HG03196 (cell line): ENCODE measurements at regions not wholly inside any gene's neighbourhood (a gene's known extent, or its start where the extent isn't known, plus 50 kb on each side); places are given as distances from the start of the nearest gene placed in this dataset.

Experiments
- ATAC-seq: cut with Tn5 transposase; IDR thresholded peaks from one replicate; pipeline ENCODE4 v1.9.1; 2021; ENCODE audit not compliant: unreplicated experiment

DNA sequence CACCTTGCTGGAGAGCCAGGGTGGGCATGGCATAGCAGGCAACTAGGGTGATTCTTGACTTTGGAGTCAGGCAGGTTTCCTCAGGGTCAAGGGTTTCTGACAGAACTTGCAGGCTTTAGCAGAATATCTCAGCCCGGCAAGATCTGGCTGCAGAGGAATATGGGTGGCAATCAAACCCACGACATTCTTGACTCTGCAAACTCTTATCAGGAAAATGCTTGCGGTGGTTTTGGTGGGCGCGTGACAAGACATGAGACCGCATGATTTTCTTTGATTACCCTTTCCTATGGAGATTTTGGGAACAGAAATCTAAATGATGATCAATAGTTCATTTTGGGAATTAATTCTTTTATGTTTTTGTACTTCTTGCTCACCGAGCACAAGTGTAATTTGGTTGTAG is 449.5 kb downstream of the VRK1 start:
- ATAC-seq, result no peak

DNA sequence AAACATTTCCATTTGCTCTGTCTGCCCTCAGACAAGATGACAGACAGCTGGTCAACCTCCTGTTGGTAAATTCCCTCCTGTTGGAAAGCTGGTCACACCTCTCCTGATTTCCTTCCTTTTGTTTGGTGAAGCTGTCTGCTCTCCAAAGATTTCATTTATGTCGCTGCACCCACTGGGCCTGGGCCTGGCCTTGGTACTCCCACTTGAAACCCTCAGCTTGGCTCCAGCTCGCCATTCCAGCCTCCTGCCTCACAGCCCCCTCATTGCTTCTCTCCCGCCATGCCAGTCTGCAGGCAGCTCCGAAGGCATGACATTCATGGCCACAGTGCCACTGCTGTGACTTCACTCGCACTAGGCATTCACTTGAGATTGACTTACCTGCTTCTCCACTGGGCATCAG is 451.8 kb downstream of the VRK1 start:
- ATAC-seq, result no peak

DNA sequence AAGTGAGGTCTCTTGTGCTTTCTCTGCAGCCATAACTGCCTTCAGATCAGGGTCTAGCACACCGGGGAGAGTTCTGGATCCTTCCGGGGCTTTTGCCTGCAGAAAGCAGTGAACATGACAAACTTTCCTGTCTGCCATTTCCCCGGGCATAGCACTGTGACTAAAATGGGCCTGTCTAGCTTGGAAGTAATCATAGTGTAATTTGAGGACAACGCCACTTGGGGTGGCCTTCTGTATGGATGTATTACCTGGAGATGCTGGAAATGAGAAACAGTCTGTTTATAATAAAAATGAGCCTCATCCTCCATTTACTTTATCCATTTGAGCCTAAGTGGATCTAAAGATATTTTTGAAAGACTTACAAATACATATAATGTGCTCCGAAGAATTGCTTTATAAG is 453.7 kb downstream of the VRK1 start:
- ATAC-seq, result no peak

DNA sequence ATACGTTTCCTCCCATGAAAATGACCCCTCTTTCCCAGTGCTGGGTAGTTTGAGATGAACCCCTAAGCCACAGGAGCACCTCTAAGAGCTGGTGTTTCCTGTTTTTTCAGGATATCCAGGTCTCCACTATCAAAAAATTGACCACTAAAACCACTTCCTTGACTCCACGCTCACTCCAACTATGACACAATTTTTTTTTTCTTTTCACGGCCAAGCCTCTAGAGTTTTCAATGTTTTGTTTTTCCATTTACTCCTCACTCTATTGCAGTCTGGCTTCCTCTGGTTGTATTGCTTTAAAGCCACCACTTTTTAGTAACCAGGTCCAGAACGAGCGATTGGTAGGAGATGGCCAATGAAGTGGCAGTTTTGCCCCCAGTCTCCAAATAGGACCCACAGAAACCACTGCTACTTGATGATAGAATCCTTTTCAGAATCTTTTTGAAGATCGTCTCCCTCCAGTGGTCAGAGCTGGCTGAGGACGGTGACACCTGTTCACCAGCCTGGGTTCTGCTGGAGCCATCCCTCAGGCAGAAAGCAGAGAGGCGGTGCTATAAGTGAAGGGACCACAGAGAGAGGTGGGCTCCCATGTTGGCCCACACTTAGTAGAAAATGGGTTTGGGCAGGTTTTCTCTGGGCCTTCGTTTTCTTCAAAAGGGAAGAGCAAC is 454.4 kb downstream of the VRK1 start:
- ATAC-seq, result no peak

DNA sequence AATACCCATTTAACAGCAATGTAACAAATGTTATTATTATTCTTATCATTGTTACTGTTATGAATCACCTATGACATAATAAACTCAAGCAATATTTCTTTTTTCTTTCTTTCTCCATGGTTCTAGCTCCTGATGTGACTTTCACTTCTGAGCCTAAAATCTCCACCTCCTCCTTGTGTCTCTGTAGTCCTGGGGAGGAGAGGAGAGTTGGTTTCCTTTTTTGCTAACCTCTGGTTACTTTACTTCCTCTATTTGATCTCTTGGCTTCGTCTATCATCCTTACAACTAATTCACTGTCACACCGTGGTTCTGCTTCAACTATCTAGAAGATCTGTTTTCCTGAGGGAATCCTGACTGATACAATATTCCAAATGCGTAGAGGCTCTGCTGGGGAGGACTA is 456.6 kb downstream of the VRK1 start:
- no peak for ATAC-seq

DNA sequence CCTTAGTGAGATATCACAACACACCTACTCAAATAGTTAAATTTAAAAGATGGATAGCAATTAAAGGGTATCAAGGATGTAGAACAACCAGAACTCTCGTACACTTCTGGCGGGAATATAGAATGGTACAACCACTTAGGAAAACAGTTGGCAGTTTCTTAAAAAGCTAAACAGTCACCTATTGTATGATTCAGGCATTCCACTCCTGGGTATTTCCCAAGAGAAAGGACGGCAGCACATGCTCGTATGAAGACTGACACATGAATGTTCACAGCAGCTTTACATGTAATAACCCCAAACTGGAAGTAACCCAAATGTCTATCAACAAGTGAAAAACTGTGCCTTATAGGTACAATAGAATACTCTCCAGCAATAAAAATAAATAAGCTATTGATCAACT is 465.2 kb downstream of the VRK1 start:
- ATAC-seq, result no peak

DNA sequence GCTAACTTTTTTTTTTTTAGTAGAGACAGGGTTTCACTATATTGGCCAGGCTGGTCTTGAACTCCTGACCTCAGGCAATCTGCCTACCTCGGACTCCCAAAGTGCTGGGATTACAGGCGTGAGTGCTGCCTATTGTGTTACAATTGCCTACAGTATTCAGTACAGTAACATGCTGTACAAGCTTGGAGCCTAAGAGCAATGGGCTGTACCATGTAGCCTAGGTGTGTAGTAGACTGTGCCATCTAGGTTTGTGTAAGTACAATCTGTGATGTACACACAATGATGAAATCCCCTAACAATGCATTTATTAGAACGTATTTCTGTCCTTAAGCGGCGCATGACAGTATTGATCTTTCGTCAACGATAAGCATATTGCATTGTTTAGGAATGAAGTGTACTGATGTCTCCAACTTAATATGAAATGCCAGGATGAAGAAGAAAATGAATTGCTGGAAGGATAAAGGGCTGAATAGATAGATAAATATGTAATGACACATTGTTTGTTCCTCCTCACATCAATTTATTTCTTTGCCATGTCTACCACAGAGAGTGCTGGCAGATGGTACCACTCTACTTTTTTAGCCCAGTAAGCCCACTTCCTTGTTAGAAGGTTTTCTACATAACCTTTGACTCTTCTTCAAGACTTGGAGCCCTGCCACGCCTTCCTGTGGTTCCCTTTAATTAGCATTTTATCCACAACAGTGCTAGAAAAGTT is 467.5 kb downstream of the VRK1 start:
- no peak for ATAC-seq

DNA sequence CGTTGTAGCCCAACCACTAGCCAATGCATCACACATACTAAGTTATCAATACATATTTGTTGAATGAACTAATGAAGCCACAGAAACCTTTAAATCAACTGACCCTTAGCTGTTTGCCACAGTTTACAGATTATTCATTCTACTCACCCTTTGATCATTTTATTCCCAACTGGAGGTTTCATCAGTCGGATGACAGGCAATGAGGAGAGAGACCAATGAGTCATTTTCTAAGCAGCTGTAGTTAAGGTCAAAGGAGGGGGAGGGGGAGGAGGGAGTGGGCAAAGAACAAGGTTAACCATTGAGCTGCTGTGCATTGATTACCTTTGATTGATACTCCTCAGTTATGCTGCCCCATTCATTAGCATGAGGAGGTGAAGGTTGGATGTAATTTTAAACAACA is 469.5 kb downstream of the VRK1 start:
- no peak for ATAC-seq

DNA sequence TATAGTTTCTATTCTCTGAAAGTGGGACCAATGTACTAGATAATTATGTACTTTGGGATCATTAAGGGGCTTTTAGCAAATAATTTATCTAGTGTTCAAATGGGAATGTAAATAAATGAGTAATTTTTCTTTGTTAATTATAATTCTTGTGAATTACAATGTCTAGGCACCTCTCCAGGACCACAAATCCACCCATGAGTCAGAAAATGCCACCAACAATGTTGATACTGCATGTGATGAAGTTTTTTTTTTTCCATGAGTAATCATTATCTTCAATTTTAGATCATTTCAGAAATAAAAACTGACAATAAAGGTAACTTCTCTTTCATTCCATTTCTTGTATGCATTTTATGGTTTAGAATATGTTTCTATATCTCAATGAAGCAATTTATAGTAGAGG is 470.3 kb downstream of the VRK1 start:
- no peak for ATAC-seq

DNA sequence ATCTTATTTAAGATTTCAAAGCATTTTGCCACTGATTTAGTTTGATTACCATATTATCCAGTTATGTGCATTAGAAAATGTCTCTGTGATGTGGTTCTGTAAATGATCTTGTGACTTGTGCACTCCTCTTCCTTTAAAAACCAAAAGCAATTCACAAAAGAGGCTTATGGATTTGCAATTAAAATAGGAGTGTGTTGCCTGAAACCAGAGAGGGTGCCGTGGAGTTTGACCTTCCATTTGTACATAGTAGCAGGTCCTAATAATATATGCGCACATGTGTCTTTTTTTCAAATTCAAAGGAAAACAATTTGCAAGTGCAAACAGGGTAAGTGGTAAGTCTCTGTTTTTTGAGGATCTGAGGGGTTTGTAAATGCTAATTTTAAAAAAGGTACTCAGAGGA is 470.9 kb downstream of the VRK1 start:
- no peak for ATAC-seq

DNA sequence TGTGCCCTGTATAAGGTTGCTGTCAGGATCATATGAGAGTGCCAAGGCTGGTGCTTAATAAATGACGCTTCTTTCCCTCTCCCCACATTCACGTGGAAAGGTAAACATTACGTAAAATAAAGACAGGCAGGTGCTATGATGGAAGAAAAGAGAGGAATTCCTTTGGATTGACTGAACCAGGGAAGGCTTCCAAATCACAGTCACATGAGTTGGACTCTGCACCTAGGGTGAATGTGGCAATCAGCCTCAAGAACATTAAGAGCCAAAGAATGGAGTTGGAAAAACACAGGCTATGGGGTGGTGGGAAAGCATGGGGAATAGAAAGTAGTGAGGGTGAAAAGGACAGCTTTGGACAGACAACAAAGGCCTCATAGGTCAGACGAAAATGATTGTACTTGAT is 473.1 kb downstream of the VRK1 start:
- ATAC-seq, result no peak

DNA sequence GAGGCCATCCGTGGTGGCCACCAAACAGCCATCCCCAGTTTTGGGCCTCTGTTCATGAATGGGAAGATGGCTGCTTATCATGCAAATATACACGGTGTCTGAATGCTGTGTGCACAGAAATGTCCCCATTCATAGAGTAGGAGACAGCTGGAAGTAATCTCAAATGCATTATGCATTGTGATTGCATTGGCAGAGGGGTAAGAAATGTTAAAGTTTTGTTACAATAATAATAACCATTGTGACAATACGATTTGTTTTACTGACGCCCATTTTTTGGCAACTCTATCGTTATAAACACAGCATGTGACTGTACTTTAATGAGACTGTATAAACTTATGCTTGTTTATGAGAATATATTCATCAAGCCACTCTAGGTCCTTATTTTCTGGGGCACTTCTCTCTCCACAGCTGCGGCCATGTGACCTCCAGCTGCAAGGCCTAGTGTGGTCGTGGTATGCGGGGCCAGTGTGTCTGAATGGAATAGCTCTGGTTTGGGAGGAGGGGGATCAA is 474.3 kb downstream of the VRK1 start:
- ATAC-seq, result no peak

DNA sequence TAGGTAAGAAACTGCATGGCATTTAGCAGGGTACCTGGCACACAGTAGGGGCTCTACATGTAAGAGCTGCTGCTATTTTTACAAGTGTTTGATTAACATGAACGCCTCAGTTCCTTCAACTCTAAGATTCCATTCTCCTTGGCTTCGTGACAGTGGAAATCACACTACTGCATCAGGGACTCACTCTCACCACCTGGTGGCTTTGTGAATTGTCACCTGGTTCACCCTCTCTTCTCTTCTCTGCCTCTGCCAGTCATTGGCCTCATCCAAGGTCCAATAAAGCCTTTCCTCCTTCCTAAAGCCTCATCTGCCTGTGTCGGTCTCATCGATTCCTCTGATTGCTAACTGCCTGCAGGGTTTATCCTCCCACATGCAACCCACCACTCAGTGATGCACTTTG is 476.4 kb downstream of the VRK1 start:
- ATAC-seq, result no peak

DNA sequence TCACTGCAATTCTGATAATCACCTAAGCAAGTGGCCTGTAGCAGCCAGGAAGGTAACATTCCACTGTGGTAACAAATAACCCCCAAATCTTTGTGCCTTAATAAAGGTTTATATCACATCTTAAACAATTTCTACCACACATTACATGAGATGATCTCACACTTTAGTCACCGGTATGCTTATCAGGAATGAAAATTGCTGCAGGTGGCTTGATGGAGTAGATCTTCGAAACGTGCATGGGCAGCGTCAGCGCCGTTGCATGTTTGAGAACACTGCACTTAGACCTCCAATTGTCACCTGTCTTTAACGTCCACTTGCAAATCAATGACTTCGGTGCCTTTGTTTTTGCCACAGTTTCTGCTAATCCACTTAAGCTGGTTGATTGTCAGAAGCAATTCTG is 477.4 kb downstream of the VRK1 start:
- no peak for ATAC-seq

DNA sequence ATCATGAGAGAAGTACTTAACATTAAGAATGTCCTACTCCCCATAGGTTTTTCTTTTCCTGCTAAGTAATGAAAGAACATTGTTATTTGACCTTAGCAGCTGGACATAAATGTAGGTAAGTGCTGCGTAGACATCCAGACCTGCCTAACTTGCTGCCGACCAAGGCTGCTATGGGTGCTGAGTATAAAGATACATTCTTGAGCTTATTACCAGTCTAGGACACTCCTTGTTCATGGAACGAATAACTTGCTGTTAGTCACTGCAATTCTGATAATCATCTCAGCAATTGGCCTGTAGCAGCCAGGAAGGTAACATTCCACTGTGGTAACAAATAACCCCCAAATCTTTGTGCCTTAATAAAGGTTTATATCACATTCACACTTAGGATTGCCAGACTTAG is 478.1 kb downstream of the VRK1 start:
- ATAC-seq, result no peak

DNA sequence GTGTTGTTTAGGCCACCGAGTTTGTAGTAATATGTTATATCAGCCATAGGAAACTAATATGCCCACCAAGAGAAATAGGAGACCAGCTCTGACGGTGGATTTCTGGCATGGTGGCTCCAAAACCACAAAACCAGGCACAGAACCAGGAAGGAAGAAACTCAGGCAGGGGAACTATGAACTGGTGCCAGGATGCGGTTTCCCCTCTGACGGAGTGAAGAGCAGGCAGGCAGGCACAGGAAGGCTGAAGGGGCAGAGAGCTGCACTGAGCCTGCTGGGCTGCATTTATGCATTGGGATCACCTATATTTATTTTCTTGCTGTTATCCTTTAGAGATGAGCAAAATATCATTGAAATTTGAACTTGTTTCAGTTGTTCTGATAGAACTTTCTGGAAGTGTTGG is 479.4 kb downstream of the VRK1 start:
- ATAC-seq, result no peak

DNA sequence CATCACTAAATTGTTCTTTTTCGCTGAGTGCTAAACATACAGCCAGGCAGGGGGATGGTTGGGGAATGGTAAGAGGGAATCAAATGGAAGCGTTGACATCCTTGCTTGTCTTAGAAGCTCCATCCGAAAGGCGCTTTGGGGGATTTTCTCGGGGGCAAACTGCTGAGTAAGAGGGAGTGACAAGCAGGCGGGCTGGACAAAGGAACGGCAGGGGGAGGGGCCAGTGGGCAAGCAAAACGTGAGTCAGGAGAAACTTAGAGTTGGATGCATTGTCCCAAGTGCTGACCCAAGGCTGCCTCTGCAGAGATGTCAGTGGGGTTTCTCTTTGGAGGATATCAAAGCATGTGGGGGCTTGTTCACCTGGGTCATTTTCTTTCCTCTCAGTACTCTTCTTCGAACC is 480.5 kb downstream of the VRK1 start:
- no peak for ATAC-seq

DNA sequence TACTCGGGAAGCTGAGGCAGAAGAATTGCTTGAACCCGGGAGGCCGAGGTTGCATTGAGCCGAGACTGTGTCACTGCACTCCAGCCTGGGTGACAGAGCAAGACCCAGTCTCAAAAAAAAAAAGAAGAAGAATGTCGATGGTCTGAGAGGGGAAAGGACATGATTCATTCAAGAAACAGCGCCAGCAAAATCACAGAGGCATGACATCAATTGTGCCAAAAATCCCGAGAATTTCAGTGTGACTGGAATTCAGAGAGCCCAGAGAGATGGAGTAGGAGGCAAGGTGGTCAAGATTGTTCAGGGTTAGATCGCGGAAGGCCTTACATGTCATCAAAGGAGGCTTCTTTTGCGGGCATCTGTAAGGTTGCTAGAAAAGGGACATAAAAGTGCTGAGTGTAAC is 483.3 kb downstream of the VRK1 start:
- no peak for ATAC-seq

DNA sequence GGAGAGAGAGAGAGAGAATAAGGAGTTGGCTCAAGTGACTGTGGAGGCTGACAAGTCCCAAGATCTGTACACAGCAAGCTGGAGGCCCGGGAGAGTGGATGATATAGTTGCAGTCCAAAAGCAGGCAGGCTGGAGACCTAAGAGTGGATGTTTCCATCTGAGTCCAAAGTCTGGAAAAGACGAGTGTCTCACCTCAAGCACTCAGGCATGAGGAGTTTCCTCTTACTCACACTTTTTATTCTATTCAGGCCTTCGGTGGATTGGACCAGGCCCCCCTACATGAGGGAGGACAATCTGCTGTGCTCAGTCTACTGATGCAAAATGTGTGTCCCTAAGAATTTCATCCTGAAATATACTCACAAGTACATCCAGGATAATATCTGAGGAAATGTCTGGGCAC is 484.6 kb downstream of the VRK1 start:
- ATAC-seq, result no peak

DNA sequence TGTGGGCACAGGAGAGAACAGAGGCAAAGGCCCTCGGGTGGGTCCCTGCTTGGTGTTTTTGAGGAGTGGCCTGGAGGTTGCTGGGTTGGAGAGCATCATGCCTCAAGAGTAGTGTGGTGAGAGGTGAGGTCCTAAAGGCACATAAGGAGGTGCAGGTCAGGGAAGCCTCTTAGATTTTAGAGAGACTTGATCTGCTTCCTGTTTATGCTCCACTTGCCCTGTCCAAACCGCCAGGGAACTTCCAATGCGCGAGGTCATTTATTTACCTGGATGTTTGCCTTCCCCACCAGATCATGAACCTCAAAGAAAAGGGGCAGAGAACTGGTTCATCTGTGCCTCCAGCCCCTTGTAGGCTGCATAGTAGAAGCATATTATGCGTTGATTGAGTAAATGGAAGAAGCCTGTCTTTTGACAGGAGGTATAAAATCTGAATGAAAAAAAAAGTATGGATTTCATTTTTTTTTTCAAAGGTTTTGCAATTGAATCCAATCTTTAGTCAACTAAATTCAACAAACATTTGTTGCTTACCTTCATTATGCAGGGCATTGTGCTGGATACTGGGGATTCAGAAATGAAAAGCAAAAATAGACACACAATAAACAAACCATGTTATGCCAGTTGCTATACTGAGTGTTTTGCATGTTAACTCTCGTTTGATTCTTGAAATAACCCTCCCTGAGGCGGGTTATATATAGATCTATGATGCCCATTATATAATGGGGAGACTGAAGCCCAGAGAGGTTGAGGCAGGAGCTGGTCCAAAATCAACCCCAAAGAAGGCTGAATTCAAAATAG is 485.2 kb downstream of the VRK1 start:
- no peak for ATAC-seq

DNA sequence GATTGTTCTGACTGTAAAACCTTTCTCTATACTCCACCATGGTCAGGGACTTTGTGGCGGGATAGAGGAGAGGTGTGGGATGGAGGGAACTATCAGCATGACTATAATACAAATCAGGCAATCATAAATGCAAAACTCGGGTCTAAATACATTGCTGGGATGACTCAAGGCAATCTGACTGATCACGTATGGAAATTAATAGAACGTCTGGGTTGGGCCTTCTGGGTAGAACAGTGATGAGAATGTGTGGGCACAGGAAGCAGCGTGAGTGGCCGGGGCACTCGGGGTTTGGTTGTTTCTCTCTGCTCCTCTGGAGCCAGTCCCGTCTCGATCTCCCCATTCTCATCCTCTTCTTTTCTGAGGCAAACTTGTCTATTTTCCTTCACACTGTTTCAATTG is 485.8 kb downstream of the VRK1 start:
- no peak for ATAC-seq

DNA sequence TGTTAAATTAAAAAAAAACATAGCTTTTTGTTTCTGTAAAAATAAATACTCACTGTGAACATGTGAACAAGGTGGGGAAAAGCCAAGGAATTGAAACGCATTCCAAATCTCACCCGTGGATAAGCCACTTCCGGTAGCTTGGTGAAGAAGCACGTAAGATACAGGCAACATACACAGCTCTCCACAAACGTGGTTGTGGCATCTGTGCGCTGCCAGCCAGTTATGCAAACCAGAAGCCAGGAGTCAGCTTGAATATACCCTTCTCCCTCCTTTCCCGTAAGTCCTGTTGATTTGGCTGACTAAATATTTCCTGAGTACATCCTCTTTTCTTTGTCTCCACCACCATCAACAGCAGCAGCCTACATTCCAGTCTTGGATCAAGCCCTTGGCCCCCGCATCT is 486.2 kb downstream of the VRK1 start:
- ATAC-seq, result no peak
